Mucosa of gallbladder (tissue), 1 donor: ENCODE measurements at regions not wholly inside any gene's neighbourhood (a gene's known extent, or its start where the extent isn't known, plus 50 kb on each side); places are given as distances from the start of the nearest gene placed in this dataset.

Experiments
- DNase-seq: peaks from one replicate; pipeline ENCODE4 v3.0.0-alpha.2; 2020; ENCODE audit warnings: low spot score
- donor health status: DM: no; HTN: no; CAD: no.

GRCh38 chr22:48943567-48944432, 883.9 kb downstream of the BRD1 start:
- DNase-seq = peak; percentile 9

GRCh38 chr22:48942698-48943566, 884.7 kb downstream of the BRD1 start:
- DNase-seq = peak; percentile 3

GRCh38 chr22:48941903-48942575, 885.6 kb downstream of the BRD1 start:
- DNase-seq = no peak

GRCh38 chr22:48941033-48941902, 886.4 kb downstream of the BRD1 start:
- no peak for DNase-seq

- no peak for DNase-seq
Observed at GRCh38 chr22:48940266-48941032, 887.2 kb downstream of the BRD1 start.

- no peak for DNase-seq
Observed at GRCh38 chr22:48939441-48940265, 888.0 kb downstream of the BRD1 start.

- DNase-seq = no peak
Observed at GRCh38 chr22:48938741-48939140, 888.9 kb downstream of the BRD1 start.

- no peak for DNase-seq
Observed at GRCh38 chr22:48937032-48937639, 890.5 kb downstream of the BRD1 start.

- DNase-seq = no peak
Observed at GRCh38 chr22:48936391-48936790, 891.3 kb downstream of the BRD1 start.

- no peak for DNase-seq
Observed at GRCh38 chr22:48934446-48934845, 893.2 kb downstream of the BRD1 start.

GRCh38 chr22:48931452-48931851, 896.2 kb downstream of the BRD1 start:
- DNase-seq = no peak

GRCh38 chr22:48929276-48929790, 898.3 kb downstream of the BRD1 start:
- no peak for DNase-seq

- no peak for DNase-seq
Observed at GRCh38 chr22:48927591-48927990, 900.1 kb downstream of the BRD1 start.

GRCh38 chr22:48926643-48927042, 901.0 kb downstream of the BRD1 start:
- DNase-seq = no peak

- DNase-seq = no peak
Observed at GRCh38 chr22:48926136-48926535, 901.5 kb downstream of the BRD1 start.

- DNase-seq = no peak
Observed at GRCh38 chr22:48925450-48925849, 902.2 kb downstream of the BRD1 start.

- no peak for DNase-seq
Observed at GRCh38 chr22:48923996-48924395, 903.7 kb downstream of the BRD1 start.

GRCh38 chr22:48923165-48923865, 904.4 kb downstream of the BRD1 start:
- DNase-seq = no peak
